ENCODE measurements at regions not wholly inside any gene's neighbourhood (a gene's known extent, or its start where the extent isn't known, plus 50 kb on each side); places are given as distances from the start of the nearest gene placed in this dataset.

DNA sequence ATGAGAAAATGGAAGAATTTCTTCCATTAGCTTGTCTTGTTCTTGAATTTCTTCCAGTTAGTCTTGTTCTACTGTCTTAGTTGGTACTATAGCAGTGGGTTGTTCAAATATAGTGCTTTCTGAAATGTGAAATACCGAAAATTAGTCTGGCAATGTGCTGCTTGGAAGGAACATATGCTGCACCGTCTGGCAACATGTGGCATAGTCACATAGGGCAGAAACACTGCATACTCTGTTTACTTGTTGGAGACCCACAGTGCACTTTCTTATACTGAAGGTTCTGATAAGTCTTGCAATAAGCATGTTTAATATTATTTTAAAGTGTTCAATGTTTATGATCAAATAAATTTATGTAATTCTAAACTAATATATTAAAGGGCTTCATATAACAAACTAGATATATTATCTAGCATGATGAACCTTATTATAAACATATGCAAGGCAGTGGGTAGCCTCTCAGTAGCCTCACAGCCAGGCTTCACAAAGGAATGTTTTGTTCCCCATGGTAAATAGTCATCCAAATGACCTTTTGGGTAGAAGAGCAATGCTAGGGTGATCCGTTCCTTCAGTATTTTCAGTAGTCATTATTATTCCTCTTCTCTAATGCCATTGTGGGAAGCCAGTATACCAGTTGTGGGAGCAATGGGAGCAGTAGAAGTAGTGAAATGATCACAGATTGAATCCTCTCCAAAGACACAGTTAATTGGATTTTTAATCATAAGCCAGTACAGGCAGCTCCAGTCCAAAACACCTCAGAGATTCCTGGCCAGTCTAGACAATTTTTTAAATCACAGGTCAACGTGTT, 1106.7 kb downstream of the DTWD2 start:
- ChIA-PET POLR2A (interaction anchor here (0.6 to 0.7 kb wide), 2 partner anchors 287 to 1355 kb away, joined by 3 read pairs; no protein-coding TSS in a partner anchor), CTCF (no interaction called here)
- Mint-ChIP-seq H3K27me3 (ENCODE audit: insufficient read depth, unreplicated experiment) (no peaks in the 10 kb centered on the region), H3K4me3 (ENCODE audit: unreplicated experiment) (no peak overlapping the region), H3K9me3 (ENCODE audit: unreplicated experiment) (no peaks in the 10 kb centered on the region), H3K27ac (ENCODE audit: low read depth, unreplicated experiment) (no peak overlapping the region), H3K36me3 (ENCODE audit: insufficient read depth, unreplicated experiment) (no peaks in the 10 kb centered on the region), H3K4me1 (ENCODE audit: insufficient read depth, unreplicated experiment) (no peaks in the 10 kb centered on the region)
- TF ChIP-seq, protein P1, sequence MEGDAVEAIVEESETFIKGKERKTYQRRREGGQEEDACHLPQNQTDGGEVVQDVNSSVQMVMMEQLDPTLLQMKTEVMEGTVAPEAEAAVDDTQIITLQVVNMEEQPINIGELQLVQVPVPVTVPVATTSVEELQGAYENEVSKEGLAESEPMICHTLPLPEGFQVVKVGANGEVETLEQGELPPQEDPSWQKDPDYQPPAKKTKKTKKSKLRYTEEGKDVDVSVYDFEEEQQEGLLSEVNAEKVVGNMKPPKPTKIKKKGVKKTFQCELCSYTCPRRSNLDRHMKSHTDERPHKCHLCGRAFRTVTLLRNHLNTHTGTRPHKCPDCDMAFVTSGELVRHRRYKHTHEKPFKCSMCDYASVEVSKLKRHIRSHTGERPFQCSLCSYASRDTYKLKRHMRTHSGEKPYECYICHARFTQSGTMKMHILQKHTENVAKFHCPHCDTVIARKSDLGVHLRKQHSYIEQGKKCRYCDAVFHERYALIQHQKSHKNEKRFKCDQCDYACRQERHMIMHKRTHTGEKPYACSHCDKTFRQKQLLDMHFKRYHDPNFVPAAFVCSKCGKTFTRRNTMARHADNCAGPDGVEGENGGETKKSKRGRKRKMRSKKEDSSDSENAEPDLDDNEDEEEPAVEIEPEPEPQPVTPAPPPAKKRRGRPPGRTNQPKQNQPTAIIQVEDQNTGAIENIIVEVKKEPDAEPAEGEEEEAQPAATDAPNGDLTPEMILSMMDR (IDR thresholded peaks at IDR 0.05; ENCODE audit: unreplicated experiment) = no peak
- intact Hi-C loops (cut with micrococcal nuclease) = no loop called here
- no peak for DNase-seq (ENCODE audit: unreplicated experiment)
- BruUV-seq (replicated peaks) = no TSS peak

DNA sequence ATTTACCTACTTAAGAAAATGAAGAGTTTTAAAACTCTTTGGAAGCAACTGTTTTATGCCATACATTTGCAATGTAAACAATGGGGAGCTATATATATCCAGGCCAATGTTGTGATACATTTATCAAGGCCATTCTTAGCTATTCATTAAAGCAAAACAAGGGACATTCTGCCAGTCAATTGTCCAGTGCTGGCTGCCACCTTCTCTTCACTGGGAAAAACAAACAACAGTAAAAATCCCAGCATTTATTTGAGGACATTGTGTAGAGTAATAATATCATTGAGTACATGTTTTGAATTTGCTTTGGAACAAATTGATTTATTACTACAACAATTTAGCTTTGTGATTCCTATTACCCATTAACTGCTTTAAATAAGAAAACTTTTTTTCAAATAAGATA, 1107.4 kb downstream of the DTWD2 start:
- Mint-ChIP-seq H3K36me3 (ENCODE audit: insufficient read depth, unreplicated experiment) (no peaks in the 10 kb centered on the region), H3K27ac (ENCODE audit: low read depth, unreplicated experiment) (no peak overlapping the region), H3K9me3 (ENCODE audit: unreplicated experiment) (no peaks in the 10 kb centered on the region), H3K27me3 (ENCODE audit: insufficient read depth, unreplicated experiment) (no peaks in the 10 kb centered on the region), H3K4me1 (ENCODE audit: insufficient read depth, unreplicated experiment) (no peaks in the 10 kb centered on the region), H3K4me3 (ENCODE audit: unreplicated experiment) (no peak overlapping the region)
- ChIA-PET POLR2A (interaction anchor here (0.6 kb wide), 1 partner anchor 288 kb away, joined by 3 read pairs; no protein-coding TSS in a partner anchor), CTCF (no interaction called here)
- DNase-seq (ENCODE audit: unreplicated experiment) = no peak
- TF ChIP-seq, protein P1 (IDR thresholded peaks at IDR 0.05; ENCODE audit: unreplicated experiment) = no peak
- no TSS peak for BruUV-seq (replicated peaks)
- intact Hi-C loops (cut with micrococcal nuclease) = no loop called here

DNA sequence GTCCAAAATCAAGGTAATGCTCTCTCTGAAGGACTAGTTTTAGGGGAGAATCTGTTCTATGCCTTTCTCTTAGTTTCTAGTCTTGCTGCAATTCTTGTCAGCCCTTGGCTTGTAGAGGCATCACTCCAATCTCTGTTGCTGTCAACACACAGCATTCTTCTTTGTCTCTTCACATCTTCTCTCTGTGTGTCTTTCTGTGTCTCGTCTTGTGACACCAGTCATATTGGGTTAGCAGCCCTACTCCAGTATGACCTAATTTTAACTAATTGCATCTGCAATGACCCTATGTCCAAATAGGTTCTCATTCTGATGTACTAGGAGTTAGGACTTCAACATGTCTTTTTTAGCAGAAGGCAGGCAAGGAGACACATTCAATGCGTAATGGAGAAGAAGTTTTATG, 1110.6 kb downstream of the DTWD2 start:
- intact Hi-C loops (cut with micrococcal nuclease) = no loop called here
- H3K4me1 Mint-ChIP-seq (ENCODE audit: insufficient read depth, unreplicated experiment) = no peaks in the 10 kb centered on the region
- H3K27me3 Mint-ChIP-seq (ENCODE audit: insufficient read depth, unreplicated experiment) = no peaks in the 10 kb centered on the region
- no peaks in the 10 kb centered on the region for H3K36me3 Mint-ChIP-seq (ENCODE audit: insufficient read depth, unreplicated experiment)
- TF ChIP-seq, protein P1 (IDR thresholded peaks at IDR 0.05; ENCODE audit: unreplicated experiment) = no peak
- H3K27ac Mint-ChIP-seq (ENCODE audit: low read depth, unreplicated experiment) = no peak overlapping the region
- POLR2A ChIA-PET = no interaction called here
- H3K4me3 Mint-ChIP-seq (ENCODE audit: unreplicated experiment) = no peak overlapping the region
- no peaks in the 10 kb centered on the region for H3K9me3 Mint-ChIP-seq (ENCODE audit: unreplicated experiment)
- CTCF ChIA-PET = no interaction called here
- no peak for DNase-seq (ENCODE audit: unreplicated experiment)
- no TSS peak for BruUV-seq (replicated peaks)

DNA sequence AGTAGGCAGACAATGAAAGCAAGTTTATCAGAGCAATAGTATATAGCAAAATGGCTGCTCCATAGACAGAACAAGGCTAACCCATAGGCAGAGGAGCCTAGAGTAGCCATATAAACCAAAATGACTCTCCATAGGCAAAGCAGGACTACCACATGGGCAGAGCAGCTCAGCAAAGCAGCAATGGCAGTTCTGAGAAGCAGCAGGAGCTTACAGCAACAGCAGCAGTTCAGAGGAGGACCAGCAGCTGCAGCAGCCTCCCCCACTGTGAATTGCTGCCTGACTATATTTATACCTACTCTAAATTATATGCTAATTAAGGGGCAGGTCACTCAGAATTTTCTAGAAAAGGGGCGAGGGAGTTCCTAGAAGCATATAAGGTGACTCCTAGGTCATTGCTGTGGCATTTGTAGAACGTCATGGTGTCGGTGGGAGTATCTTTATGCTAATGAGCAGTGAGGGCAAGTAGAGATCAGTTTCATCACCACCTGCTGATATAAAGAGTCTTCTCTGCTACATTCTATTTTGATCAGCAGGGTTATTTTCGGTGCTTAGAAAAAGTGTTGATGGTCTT, 1115.5 kb downstream of the DTWD2 start:
- Mint-ChIP-seq H3K4me3 (ENCODE audit: unreplicated experiment) (no peak overlapping the region), H3K36me3 (ENCODE audit: insufficient read depth, unreplicated experiment) (no peaks in the 10 kb centered on the region), H3K27me3 (ENCODE audit: insufficient read depth, unreplicated experiment) (no peaks in the 10 kb centered on the region), H3K27ac (ENCODE audit: low read depth, unreplicated experiment) (no peak overlapping the region), H3K9me3 (ENCODE audit: unreplicated experiment) (no peaks in the 10 kb centered on the region), H3K4me1 (ENCODE audit: insufficient read depth, unreplicated experiment) (peaks cover 4% of the 10 kb centered on the region)
- ChIA-PET POLR2A (no interaction called here), CTCF (no interaction called here)
- intact Hi-C loops (cut with micrococcal nuclease) = no loop called here
- DNase-seq (ENCODE audit: unreplicated experiment) = no peak
- TF ChIP-seq, protein P1 (IDR thresholded peaks at IDR 0.05; ENCODE audit: unreplicated experiment) = no peak
- BruUV-seq (replicated peaks) = no TSS peak
